Brain pericyte (primary cell): ENCODE measurements at regions not wholly inside any gene's neighbourhood (a gene's known extent, or its start where the extent isn't known, plus 50 kb on each side); places are given as distances from the start of the nearest gene placed in this dataset.
"Not testable (repeated sequence)": the region's sequence is repeated elsewhere in the genome, so short reads cannot be mapped to it uniquely, and the experiment has no call there.

ENCODE experiments used
- DNase-seq: peaks from one replicate; pipeline ENCODE4 v3.0.0-alpha.2; 2012; ENCODE audit warnings: low read depth, low spot score

DNA sequence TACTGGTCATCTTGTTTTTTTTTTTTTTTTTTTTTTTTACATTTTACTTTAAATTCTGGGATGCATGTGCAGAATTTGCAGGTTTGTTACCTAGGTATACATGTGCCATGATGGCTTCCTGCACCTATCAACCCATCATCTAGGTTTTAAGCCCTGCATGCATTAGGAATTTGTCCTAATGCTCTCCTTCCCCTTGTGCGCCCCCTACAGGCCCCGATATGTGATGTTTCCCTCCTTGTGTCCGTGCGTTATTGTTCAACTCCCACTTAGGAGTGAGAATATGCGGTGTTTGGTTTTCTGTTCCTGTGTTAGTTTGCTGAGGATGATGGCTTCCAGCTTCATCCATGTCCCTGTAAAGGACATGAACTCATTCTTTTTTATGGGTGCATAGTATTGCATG is 249.6 kb upstream of the SLC16A7 start:
- DNase-seq = not testable (repeated sequence)

- DNase-seq = no peak
Observed at GRCh38 chr12:59345406-59345805, 250.4 kb upstream of the SLC16A7 start.

DNA sequence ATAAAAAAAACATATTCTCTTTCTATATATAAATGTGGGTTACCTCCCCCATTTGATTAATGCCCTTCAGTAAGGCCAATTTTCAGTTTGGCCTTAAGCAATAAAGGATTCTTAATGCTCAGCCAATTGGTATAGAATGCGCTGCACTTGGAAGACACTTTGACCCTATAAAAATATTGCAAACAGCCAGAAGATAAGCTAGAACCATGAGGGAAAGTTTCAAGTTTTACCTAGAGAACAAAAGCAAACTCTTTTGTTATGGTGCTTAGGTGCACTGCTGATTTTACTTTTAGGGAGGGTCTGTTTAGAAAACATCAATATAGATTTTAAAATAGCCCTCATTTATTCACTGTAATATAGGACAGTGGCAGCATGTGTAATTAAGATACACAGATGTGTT is 251.6 kb upstream of the SLC16A7 start:
- no peak for DNase-seq

GRCh38 chr12:59329462-59329861 is 266.4 kb upstream of the SLC16A7 start:
- no peak for DNase-seq

DNA sequence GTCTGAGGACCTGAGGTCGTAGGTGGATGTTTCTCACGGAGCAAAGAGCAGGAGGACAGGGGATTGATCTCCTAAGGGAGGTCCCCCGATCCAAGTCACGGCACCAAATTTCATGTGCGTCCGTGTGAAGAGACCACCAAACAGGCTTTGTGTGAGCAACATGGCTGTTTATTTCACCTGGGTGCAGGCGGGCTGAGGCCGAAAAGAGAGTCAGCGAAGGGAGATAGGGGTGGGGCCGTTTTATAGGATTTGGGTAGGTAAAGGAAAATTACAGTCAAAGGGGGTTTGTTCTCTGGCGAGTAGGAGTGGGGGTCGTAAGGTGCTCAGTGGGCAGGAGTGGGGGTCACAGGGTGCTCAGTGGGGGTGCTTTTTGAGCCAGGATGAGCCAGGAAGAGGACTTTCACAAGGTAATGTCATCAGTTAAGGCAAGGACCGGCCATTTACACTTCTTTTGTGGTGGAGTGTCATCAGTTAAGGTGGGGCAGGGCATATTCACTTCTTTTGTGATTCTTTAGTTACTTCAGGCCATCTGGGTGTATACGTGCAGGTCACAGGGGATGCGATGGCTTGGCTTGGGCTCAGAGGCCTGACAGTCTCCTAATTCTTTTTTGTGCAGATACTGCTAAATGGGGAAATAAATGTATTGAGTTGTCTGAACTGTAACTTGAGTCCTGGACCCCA is 267.3 kb upstream of the SLC16A7 start:
- not testable (repeated sequence) for DNase-seq

DNA sequence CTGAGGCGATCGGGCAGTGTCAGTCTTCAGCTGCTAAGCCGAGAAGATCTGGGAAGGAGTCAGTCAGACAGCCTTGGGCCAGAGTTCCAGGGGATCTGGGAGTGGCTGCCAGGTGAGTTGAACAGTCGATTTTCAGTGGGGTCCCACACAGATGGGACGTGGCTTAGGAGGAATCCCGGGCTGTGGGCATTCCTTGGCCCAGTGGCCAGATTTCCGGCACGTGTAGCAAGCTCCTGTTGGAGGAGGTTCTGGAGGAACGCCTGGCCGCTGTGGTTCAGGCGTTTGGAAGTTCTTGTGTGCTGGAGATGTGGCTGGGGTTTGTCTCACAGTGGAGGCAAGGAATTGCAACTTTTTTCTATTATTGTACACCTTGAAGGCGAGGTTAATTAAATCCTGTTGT is 269.4 kb upstream of the SLC16A7 start:
- not testable (repeated sequence) for DNase-seq

GRCh38 chr12:59322473-59322872 is 273.4 kb upstream of the SLC16A7 start:
- no peak for DNase-seq

DNA sequence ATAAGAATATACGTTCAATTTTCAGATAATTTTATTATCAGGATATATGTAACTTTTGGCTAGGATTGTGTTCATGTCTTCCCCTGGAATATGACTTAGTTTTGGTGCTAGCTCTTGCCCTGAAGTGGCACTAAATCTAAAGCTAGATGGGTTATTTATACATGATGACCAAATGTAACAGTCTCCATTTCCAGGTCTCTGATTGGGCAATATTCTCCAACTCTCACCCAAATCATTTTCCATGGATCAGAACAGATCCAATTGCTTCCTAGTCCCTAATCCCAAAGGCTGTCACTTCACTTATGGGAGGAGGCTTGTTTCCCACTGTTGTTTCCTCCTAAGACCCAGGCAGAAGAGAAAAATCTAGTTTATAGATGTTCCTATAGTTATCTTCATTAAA is 274.6 kb upstream of the SLC16A7 start:
- no peak for DNase-seq

DNA sequence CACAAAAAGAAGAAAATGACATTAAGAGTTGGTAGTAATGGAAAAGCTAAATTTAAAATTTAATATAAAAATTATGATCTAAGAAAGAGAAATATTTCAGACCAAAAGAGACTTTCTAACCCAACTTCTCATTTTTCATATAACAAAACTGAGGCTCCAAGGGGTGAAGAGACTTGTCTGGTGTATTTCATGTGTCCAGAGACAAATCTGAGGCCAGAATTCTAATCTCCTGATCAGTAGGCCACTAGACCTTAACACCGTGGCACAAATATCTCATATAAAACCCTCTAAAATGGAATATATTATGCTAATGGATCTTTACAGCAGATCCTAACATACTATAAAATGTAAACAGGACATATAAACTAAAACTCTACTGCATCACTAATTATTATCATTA is 275.7 kb upstream of the SLC16A7 start:
- no peak for DNase-seq

DNA sequence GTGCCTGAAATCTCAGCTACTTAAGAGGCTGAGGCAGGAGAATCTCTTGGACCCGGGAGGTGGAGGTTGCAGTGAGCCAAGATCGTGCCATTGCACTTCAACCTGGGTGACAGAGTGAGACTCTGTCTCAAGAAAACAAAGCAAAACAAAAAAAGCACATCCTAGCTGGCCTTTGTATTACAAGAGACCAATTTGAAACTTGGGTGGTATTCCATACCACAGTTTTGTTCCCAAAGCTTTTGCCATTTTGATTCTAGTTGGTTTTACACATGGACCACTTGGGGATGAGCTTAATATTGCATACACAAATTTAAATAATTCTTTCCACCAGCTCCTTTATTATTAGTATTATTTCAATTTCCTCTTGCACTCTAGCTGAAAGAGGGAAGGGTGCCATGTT is 276.9 kb upstream of the SLC16A7 start:
- no peak for DNase-seq

GRCh38 chr12:59317598-59317997 is 278.2 kb upstream of the SLC16A7 start:
- no peak for DNase-seq

DNA sequence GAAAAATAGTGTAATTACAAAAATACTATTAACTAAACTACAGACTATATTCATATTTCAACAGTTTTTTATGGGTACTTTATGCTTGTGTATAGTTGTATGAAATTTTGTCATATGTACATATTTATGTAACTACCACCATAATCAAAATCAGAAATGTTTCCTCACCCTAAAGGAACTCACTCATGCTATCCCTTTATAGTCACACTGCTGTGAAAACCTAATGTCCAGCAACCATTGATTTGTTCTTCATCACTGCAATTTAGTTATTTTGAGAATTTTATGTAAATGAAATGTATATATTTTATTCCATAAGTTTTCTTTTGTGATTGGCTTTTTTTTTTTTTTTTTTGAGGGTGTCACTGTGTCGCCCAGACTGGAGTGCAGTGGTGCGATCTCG is 278.9 kb upstream of the SLC16A7 start:
- DNase-seq = no peak

GRCh38 chr12:59316354-59316753 is 279.5 kb upstream of the SLC16A7 start:
- DNase-seq = not testable (repeated sequence)

GRCh38 chr12:59314209-59314608 is 281.6 kb upstream of the SLC16A7 start:
- no peak for DNase-seq

GRCh38 chr12:59304077-59304721 is 291.6 kb upstream of the SLC16A7 start:
- no peak for DNase-seq

DNA sequence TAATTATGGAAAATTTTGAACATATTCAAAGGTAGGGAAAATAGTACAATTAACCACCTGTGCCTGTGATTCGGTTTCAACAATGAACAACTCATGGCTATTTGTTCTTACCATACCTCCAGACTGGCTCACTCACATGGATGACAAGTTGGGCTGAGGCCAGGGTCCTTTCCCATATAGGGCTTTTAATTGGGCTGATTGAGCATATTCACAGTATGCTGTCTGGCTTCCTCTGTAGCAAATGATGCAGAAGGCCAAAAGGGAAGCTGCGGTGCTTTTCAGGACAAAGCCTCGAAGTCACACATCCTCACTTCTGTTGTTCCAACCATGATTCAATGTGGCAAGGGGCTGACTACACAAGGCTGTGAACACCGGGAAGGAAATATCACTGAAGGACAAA is 297.5 kb upstream of the SLC16A7 start:
- no peak for DNase-seq

- DNase-seq = no peak
Observed at GRCh38 chr12:59294221-59294620, 301.6 kb upstream of the SLC16A7 start.

GRCh38 chr12:59282999-59283398 is 312.8 kb upstream of the SLC16A7 start:
- no peak for DNase-seq

DNA sequence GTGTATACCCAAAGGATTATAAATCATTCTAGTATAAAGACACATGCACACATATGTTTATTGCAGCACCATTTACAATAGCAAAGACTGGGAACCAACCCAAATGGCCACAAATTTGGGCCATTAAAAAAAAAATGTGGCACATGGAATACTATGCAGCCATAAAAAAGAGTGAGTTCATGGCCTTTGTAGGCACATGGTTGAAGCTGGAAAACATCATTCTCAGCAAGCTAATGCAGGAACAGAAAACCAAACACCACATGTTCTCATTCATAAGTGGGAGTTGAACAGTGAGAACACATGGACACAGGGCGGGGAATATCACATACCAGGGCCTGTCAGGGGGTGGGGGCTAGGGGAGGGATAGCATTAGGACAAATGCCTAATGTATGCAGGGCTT is 322.3 kb upstream of the SLC16A7 start:
- not testable (repeated sequence) for DNase-seq

DNA sequence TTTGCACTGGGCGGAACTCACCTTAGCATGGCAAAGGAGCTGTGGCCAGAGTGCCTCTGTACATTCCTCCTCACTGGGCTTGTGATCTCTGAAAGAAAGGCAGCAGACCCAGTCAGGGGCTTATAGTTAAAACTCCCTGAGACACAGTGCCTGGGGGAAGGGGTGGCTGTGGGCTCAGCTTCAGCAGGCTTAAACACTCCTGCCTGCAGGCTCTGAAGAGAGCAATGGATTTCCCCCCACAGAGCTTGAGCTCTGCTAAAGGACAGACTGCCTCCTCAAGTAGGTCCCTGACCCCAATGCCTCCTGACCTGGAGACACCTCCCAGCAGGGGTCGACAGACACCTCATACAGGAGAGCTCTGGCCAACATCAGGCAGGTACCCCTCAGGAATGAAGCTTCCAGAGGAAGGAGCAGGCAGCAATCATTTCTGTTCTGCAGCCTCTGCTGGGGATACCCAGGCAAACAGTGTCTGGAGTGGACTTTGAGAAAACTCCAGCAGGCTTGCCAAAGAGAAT is 327.5 kb upstream of the SLC16A7 start:
- no peak for DNase-seq

DNA sequence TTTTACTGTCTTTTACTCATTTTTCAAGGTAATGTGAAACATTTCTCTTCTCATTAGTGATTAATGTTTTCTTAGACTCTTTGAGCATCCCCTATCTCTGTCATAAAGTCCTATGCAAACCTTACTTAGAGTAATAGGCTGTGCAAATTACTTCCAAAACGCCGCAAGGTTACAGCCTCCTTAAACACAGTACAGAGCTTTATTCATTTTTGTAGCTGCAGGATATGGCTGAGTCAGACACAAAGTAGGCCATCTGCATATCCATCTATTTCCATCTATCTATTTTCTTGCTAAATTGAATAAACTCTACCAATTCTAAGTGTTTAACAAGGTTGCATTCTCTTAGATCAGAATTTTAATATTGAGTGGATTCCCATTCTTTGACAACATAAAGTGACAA is 335.6 kb upstream of the SLC16A7 start:
- DNase-seq = no peak

DNA sequence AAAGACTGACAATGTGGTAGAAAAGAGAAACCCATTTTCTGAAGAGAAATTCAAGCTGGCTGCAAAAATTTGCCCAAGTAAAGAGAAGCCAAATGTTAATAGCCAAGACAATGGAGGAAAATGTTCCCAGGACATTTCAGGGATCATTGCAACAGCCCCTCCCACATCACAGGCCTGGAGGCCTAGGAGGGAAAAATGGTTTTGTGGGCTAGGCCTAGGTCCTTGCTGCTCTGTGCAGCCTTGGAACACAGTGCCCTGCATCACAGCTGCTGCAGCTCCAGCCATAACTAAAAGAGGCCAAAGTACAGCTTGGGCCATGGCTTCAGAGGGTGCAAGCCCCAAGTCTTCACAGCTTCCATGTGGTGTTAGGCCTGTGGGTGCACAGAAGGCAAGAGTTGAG is 332.4 kb upstream of the LRIG3 start:
- no peak for DNase-seq

DNA sequence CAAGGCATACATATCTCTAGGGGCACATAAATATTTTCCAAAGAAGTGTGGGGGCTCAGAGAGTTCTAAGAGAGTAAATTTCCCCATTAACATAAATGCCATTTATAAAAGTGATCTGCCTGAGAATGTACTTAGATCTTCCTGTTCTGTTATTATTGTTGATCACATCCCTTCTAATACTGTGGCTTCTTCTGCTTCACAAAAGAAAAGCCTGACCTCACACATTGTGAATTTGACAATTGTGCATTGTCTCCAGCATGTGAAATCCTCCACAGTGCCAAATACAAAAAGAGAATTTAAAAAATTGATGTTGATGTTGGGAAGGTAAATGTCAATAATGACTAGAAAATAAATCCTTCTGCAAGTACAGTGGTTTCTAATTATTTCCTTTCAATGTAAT is 330.5 kb upstream of the LRIG3 start:
- DNase-seq = no peak
